ENCODE measurements at regions not wholly inside any gene's neighbourhood (a gene's known extent, or its start where the extent isn't known, plus 50 kb on each side); places are given as distances from the start of the nearest gene placed in this dataset.

DNA sequence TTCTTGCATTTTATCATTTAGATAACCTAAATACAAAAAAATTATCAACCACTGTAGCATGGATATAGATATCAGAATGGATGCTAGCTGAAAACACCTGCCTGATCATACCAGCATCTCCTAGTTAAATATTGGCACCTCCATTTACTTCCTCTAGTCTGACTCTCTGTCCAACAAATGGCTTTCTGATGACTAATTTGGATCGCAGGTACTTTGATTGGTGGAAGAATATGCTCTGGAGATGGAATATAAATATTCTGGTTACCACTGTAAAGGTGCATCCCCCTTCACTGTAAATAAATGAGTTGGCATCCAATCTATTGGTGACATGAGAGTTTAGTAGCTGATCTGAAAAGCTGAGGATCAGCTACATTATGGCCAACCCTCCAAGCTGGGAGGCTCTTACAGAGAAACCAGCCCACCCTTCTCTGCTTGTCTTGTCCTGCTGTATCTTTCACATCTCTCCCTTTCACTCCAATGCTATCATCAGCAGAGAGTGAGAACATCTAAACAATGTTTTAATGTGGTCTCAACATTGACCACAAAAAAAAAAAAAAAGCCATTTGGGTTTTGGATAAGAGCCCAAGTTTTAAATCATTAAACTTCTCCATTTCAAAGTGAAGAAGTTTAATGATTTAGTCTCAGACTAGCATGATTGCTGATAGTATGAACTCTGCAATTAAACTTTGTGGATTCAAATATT is 90.5 kb downstream of the PMAIP1 start:
- H3K4me3 ChIP-seq (ENCODE audit: low read depth, low read length) = no peak overlapping the region

DNA sequence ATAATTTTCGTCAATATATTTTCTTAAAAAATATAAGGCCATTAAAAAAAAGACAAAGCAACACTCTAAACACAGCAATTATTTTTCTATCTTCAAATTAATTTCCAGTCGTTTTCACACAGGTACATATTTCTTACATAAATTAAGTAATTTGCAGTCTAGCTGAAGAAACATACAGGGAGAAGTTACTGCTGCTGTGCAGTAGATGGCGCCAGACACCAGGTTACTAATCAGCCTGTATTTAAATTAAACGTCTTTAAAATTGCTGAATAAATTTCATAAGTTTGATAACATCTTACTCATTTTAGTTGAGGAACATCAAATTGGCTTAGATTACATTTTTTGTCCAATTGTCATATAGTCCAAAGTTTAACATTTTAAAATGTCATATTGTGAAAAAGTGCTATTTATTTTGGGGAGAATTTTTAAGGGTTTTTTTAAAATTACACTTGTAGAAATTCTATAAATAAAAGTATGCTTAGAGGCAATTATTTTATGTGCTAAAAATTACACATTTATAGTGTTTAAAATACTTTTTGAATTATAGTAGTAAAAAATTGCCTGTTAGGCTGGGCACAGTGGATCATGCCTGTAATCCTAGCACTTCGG is 88.4 kb downstream of the PMAIP1 start:
- no peak overlapping the region for H3K4me3 ChIP-seq (ENCODE audit: low read depth, low read length)
- DNase-seq (ENCODE audit: low read depth) = peak; percentile 83
- TF ChIP-seq, protein P1, sequence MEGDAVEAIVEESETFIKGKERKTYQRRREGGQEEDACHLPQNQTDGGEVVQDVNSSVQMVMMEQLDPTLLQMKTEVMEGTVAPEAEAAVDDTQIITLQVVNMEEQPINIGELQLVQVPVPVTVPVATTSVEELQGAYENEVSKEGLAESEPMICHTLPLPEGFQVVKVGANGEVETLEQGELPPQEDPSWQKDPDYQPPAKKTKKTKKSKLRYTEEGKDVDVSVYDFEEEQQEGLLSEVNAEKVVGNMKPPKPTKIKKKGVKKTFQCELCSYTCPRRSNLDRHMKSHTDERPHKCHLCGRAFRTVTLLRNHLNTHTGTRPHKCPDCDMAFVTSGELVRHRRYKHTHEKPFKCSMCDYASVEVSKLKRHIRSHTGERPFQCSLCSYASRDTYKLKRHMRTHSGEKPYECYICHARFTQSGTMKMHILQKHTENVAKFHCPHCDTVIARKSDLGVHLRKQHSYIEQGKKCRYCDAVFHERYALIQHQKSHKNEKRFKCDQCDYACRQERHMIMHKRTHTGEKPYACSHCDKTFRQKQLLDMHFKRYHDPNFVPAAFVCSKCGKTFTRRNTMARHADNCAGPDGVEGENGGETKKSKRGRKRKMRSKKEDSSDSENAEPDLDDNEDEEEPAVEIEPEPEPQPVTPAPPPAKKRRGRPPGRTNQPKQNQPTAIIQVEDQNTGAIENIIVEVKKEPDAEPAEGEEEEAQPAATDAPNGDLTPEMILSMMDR (IDR thresholded peaks at IDR 0.05; ENCODE audit: insufficient read depth, low read length) = peak; percentile 93

More for the DNA sequence above, 90.5 kb downstream of the PMAIP1 start:
- DNase-seq (ENCODE audit: low read depth) = no peak
- TF ChIP-seq, protein P1 (IDR thresholded peaks at IDR 0.05; ENCODE audit: insufficient read depth, low read length) = no peak

DNA sequence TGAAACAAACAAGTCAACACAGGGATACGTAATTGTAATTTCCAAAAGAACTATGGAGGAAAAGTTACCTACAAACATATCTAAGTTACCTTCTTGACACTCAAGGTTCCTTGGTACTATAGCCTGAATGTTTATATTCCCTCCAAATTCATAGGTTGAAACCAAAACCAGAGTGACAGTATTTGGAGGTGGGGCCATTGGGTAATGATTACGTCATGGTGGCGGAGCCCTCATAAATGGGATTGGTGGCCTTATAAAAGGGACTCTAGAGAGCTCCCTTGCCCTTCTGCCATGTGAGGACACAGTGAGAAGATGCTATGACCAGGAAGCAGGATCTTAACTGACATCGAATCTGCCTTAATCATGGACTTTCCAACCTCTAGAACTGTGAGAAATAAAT is 87.3 kb downstream of the PMAIP1 start:
- H3K4me3 ChIP-seq (ENCODE audit: low read depth, low read length) = no peak overlapping the region
- TF ChIP-seq, protein P1 (IDR thresholded peaks at IDR 0.05; ENCODE audit: insufficient read depth, low read length) = no peak
- DNase-seq (ENCODE audit: low read depth) = no peak

DNA sequence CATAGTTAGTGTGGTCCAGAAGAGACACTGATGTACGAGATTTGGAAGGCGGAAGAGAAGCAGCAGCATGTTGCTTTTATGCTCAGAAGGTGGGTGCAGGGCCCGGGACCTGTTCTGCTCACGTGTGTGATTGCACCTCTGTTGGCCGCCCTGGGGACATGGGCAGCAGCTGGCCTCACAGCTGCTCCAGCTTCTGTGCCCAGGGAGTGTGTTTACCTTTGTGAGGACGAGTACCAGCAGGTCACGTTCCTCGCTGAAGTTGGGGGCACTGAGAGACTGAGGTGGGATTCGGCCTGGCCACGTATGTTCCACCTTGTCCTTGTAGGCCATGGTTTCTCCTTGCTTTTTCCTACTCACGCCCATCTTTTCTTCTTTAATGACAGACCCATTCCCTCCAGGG is 86.3 kb downstream of the PMAIP1 start:
- no peak for DNase-seq (ENCODE audit: low read depth)
- TF ChIP-seq, protein P1 (IDR thresholded peaks at IDR 0.05; ENCODE audit: insufficient read depth, low read length) = no peak
- no peak overlapping the region for H3K4me3 ChIP-seq (ENCODE audit: low read depth, low read length)

DNA sequence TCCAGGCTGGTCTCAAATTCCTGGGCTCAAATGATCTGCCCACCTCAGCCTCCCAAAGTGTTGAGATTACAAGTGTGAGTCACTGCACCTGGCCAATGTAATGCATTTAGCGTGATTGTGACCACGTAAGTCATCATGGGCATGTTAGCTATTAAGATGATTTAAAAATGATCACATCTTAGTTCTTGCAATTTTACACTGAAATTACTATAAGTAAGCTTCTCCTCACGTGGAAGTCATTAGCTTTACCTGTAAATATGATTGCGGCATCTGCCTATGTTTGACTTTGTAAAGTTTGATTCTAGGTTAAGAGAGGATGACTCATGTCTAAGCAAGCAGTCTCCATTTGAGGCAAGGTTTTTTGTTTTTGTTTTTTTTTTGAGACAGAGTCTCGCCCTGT is 85.5 kb downstream of the PMAIP1 start:
- DNase-seq (ENCODE audit: low read depth) = no peak
- no peak overlapping the region for H3K4me3 ChIP-seq (ENCODE audit: low read depth, low read length)
- TF ChIP-seq, protein P1 (IDR thresholded peaks at IDR 0.05; ENCODE audit: insufficient read depth, low read length) = no peak

DNA sequence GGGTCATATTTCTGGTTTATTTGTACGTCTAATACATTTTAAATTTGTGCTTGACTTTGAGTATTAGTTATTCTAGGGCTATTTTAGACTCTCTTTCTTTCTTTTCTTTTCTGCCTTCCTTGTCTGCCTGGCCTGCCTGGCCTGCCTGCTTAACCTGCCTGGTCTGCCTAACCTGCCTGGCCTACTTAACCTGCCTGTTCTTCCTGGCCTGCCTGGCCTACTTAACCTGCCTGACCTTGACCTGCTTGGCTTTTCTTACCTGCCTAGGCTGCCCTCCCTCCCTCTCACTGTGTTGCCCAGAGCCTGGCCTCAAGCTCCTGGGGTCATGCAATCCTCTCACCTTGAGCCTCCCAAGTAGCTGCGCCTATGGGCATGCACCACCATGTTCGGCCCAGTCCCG is 83.7 kb downstream of the PMAIP1 start:
- no peak for DNase-seq (ENCODE audit: low read depth)
- no peak overlapping the region for H3K4me3 ChIP-seq (ENCODE audit: low read depth, low read length)
- TF ChIP-seq, protein P1 (IDR thresholded peaks at IDR 0.05; ENCODE audit: insufficient read depth, low read length) = no peak
